Vagina (tissue), 2 donors: ENCODE measurements at regions not wholly inside any gene's neighbourhood (a gene's known extent, or its start where the extent isn't known, plus 50 kb on each side); places are given as distances from the start of the nearest gene placed in this dataset.

Source experiments
- DNase-seq, 2 donors: peaks; one replicate each; pipeline ENCODE4 v3.0.0-alpha.2; 2017; ENCODE audit errors: extremely low spot score in 2 of 2
- H3K27ac ChIP-seq: fragments of 200-600 bp; sonication (generic); one replicate; pipeline ENCODE4 v1.5.1; 2019
- H3K27me3 ChIP-seq: fragments of 200-600 bp; sonication (generic); one replicate; pipeline ENCODE4 v1.5.1; 2019
- H3K36me3 ChIP-seq, 2 donors: fragments of 200-600 bp; sonication (generic); one replicate each; pipeline ENCODE4 v1.5.1; 2017 to 2019
- H3K4me1 ChIP-seq: fragments of 200-600 bp; sonication (generic); one replicate; pipeline ENCODE4 v1.5.1; 2019
- H3K4me3 ChIP-seq, 2 donors: fragments of 200-600 bp; sonication (generic); 1 replicate in 1 of 2; 2 replicates in 1 of 2; pipeline ENCODE4 v1.5.1; 2016 to 2019
- H3K9me3 ChIP-seq: fragments of 200-600 bp; sonication (generic); one replicate; pipeline ENCODE4 v1.5.1; 2019
- POLR2A ChIP-seq, 2 donors: fragments of 450-650 bp; IDR thresholded peaks; one replicate each; pipeline ENCODE4 v1.6.1; 2017; ENCODE audit warnings: antibody characterized with exemption in 2 of 2, mild to moderate bottlenecking in 2 of 2, moderate library complexity in 2 of 2
- POLR2AphosphoS5 ChIP-seq, 2 donors: sonication (generic); formaldehyde crosslinking; IDR thresholded peaks; one replicate each; pipeline ENCODE4 v1.9.0; 2017; ENCODE audit warnings: antibody characterized with exemption in 2 of 2, mild to moderate bottlenecking in 2 of 2, low read depth in 1 of 2; ENCODE audit not compliant: insufficient read depth in 1 of 2
- intact Hi-C: fragments of 100-400 bp; cut with DNase I; formaldehyde crosslinking; loops from one replicate; pipeline ENCODE4 v1.15.1; 2023
- TF ChIP-seq, protein P1 (sequence below), 3 experiments: fragments of 450-650 bp in 2 of 3; fragments of 200-600 bp in 1 of 3; sonication (generic) in 1 of 3; IDR thresholded peaks; one replicate each; pipeline ENCODE4 v1.5.1; 2017 to 2019; ENCODE audit warnings: antibody characterized with exemption in 3 of 3, mild to moderate bottlenecking in 2 of 3, moderate library complexity in 2 of 3

DNA sequence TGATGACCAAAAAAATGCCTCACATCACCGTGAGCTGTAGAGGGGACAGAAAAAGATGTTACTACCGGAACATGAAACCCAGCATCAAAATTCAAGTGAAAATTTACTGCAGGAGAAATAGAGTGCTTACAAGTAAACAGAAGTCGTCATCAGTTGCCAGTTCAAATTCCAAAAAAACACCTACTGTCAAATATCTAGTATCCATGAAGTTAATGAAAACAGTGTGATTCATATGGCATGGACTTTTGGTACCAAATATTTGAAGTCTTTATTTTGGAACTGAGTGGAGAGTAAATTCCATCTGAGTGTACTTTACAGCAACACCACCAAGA is 388.9 kb upstream of the SPOCK3 start:
- H3K4me3 ChIP-seq = no peak overlapping the region
- H3K27me3 ChIP-seq = no peaks in the 10 kb centered on the region
- H3K9me3 ChIP-seq = no peaks in the 10 kb centered on the region
- intact Hi-C loops = no loop called here
- H3K36me3 ChIP-seq = no peaks in the 10 kb centered on the region
- no peak overlapping the region for H3K27ac ChIP-seq
- no peak for TF ChIP-seq POLR2A (IDR thresholded peaks at IDR 0.05)
- no peak for TF ChIP-seq POLR2AphosphoS5 (IDR thresholded peaks at IDR 0.05; ENCODE audit: insufficient read depth in 1 of 2, low read depth in 1 of 2)
- TF ChIP-seq, protein P1, sequence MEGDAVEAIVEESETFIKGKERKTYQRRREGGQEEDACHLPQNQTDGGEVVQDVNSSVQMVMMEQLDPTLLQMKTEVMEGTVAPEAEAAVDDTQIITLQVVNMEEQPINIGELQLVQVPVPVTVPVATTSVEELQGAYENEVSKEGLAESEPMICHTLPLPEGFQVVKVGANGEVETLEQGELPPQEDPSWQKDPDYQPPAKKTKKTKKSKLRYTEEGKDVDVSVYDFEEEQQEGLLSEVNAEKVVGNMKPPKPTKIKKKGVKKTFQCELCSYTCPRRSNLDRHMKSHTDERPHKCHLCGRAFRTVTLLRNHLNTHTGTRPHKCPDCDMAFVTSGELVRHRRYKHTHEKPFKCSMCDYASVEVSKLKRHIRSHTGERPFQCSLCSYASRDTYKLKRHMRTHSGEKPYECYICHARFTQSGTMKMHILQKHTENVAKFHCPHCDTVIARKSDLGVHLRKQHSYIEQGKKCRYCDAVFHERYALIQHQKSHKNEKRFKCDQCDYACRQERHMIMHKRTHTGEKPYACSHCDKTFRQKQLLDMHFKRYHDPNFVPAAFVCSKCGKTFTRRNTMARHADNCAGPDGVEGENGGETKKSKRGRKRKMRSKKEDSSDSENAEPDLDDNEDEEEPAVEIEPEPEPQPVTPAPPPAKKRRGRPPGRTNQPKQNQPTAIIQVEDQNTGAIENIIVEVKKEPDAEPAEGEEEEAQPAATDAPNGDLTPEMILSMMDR (IDR thresholded peaks at IDR 0.05) = no peak
- no peaks in the 10 kb centered on the region for H3K4me1 ChIP-seq
- DNase-seq = no peak

DNA sequence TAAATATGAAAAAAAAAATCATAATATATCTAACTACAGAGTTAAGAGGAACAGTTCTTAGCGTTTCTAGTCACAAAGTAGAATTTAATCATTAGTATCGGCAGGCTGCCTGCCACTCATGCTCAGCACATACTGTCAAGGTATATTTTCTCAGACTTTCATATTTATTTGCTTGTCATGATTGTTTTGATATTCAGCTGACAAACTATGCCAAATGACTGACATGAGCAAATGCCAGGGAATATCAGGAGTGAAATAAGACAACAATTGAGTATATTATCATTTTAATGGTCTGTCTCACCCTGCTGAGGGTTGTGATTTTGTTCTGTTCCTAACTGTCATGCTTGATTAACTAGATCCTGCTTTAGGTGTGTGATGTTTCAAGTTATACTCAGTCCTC is 395.0 kb upstream of the SPOCK3 start:
- Histone ChIP-seq H3K4me1 (no peaks in the 10 kb centered on the region), H3K27me3 (no peaks in the 10 kb centered on the region), H3K36me3 (no peaks in the 10 kb centered on the region), H3K4me3 (no peak overlapping the region), H3K27ac (no peak overlapping the region), H3K9me3 (no peaks in the 10 kb centered on the region)
- DNase-seq = no peak
- intact Hi-C loops = no loop called here
- TF ChIP-seq POLR2A (IDR thresholded peaks at IDR 0.05) = no peak
- no peak for TF ChIP-seq POLR2AphosphoS5 (IDR thresholded peaks at IDR 0.05; ENCODE audit: insufficient read depth in 1 of 2, low read depth in 1 of 2)
- TF ChIP-seq, protein P1 (IDR thresholded peaks at IDR 0.05) = no peak

DNA sequence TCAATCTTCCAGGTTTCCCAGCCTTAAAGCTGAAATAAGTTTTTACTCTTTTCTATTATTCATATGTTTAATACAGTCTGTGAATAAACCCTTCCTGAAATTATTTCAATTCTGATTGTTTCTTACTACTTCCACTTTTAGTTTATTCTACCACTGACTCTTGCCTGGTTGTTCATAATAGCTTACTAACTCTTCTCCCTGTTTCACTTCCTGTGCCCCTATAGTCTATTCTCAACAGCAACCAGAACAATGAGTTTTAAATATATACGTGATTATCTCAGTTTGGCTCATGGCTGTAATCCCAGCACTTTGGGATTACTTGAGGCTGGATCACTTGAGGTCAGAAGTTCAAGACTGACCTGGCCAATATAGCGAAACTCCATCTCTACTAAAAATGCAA is 408.0 kb upstream of the SPOCK3 start:
- no peak for DNase-seq

DNA sequence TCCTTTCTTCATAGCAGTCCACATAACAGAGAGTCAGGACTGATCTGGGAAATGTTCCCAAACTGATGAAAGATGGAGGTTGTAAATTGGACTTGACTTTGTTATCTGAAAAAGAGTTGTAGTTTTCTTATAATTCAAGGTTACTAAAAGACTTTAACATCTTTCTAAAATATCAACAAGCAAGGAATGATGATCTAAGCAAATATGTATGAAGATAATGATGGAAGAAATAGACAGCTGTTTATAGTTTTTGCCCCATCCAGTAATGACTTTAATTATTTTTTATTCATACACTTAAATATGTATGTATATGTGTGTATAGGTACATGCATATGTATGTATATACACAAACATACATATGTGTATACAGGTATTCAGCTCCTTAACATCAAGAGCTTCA is 411.1 kb upstream of the SPOCK3 start:
- Histone ChIP-seq H3K27me3 (no peaks in the 10 kb centered on the region), H3K36me3 (no peaks in the 10 kb centered on the region), H3K27ac (no peak overlapping the region), H3K4me3 (no peak overlapping the region), H3K9me3 (no peaks in the 10 kb centered on the region), H3K4me1 (no peaks in the 10 kb centered on the region)
- TF ChIP-seq, protein P1 (IDR thresholded peaks at IDR 0.05) = no peak
- TF ChIP-seq POLR2AphosphoS5 (IDR thresholded peaks at IDR 0.05; ENCODE audit: insufficient read depth in 1 of 2, low read depth in 1 of 2) (no peak), POLR2A (IDR thresholded peaks at IDR 0.05) (no peak)
- no peak for DNase-seq
- intact Hi-C loops = no loop called here

More for the DNA sequence above, 408.0 kb upstream of the SPOCK3 start:
- H3K27ac ChIP-seq = no peak overlapping the region
- H3K27me3 ChIP-seq = no peaks in the 10 kb centered on the region
- no peaks in the 10 kb centered on the region for H3K9me3 ChIP-seq
- no peaks in the 10 kb centered on the region for H3K4me1 ChIP-seq
- no peak overlapping the region for H3K4me3 ChIP-seq
- intact Hi-C loops = no loop called here
- TF ChIP-seq POLR2AphosphoS5 (IDR thresholded peaks at IDR 0.05; ENCODE audit: insufficient read depth in 1 of 2, low read depth in 1 of 2) (no peak), POLR2A (IDR thresholded peaks at IDR 0.05) (no peak)
- TF ChIP-seq, protein P1 (IDR thresholded peaks at IDR 0.05) = no peak
- H3K36me3 ChIP-seq = no peaks in the 10 kb centered on the region

DNA sequence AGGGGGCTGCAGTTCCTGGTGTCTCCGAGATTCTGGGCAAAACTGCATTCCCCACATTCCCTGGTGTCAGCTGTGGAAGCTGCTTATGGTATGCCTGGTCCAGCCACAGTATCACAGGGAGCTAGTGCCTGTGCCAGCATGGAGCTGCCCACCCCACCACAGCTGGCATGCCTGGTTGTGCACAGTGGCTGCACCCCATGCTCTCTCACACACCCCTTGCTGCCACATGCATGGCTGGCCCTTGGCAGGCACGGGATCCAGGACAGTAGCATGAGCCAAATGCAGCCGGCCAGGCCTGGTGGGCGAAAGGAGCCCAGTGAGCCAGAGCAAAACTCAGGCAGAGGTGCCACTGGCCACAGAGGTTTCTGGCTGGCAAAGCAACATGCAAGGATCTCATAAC is 418.0 kb upstream of the SPOCK3 start:
- Histone ChIP-seq H3K27ac (no peak overlapping the region), H3K27me3 (no peaks in the 10 kb centered on the region), H3K4me3 (no peak overlapping the region), H3K4me1 (no peaks in the 10 kb centered on the region), H3K36me3 (no peaks in the 10 kb centered on the region), H3K9me3 (no peaks in the 10 kb centered on the region)
- intact Hi-C loops = no loop called here
- TF ChIP-seq POLR2AphosphoS5 (IDR thresholded peaks at IDR 0.05; ENCODE audit: insufficient read depth in 1 of 2, low read depth in 1 of 2) (no peak), POLR2A (IDR thresholded peaks at IDR 0.05) (no peak)
- TF ChIP-seq, protein P1 (IDR thresholded peaks at IDR 0.05) = no peak
- DNase-seq = no peak
